OCI-LY7 (cell line): ENCODE measurements at regions not wholly inside any gene's neighbourhood (a gene's known extent, or its start where the extent isn't known, plus 50 kb on each side); places are given as distances from the start of the nearest gene placed in this dataset.

Experiments used
- EZH2phosphoT487 ChIP-seq: fragments of 200-600 bp; sonication (generic); IDR thresholded peaks from 2 replicates; pipeline ENCODE4 v1.6.1; 2018; ENCODE audit warnings: low read depth, borderline replicate concordance, mild to moderate bottlenecking, mixed run types, antibody characterized with exemption, low read length, moderate library complexity, mixed read lengths
- TF ChIP-seq, protein P1 (sequence below): fragments of 200-600 bp; sonication (generic); conservative IDR thresholded peaks from 2 replicates; pipeline ENCODE4 v1.5.1; 2014; ENCODE audit warnings: mild to moderate bottlenecking, antibody characterized with exemption, low read length, moderate library complexity, mixed read lengths

DNA sequence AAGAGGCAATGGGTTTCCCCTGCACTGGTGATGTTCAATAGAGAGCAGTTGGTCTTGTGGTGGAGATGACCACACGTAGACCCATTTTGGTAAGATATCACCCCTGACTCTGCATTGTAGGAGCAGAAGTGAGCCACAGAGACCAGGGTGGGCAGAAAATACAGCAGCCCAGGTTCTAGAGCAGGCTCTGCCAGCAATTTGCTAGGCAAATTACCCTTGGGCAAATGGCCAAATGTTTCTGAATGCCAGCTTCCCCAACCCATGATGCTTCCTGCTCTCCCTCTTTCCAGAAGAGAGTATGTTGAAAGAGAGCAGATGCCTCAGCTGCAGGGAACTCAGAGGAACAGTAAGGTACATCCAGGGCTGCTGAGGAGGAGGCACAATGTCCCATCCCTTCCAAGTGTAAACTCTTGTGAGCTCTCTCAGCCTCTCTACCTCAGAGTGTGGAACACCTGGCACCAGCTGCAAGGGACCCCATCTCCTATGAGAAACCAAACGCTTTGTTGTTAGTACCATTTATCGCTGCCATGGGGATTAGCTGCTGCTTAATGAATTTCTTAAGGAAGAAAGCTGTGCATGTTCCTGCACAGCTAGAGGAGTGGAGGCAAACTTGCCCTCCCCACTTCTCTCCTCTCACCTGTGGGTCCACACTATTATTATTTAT lies 317.5 kb upstream of the MOCS1 start:
- TF ChIP-seq, protein P1, sequence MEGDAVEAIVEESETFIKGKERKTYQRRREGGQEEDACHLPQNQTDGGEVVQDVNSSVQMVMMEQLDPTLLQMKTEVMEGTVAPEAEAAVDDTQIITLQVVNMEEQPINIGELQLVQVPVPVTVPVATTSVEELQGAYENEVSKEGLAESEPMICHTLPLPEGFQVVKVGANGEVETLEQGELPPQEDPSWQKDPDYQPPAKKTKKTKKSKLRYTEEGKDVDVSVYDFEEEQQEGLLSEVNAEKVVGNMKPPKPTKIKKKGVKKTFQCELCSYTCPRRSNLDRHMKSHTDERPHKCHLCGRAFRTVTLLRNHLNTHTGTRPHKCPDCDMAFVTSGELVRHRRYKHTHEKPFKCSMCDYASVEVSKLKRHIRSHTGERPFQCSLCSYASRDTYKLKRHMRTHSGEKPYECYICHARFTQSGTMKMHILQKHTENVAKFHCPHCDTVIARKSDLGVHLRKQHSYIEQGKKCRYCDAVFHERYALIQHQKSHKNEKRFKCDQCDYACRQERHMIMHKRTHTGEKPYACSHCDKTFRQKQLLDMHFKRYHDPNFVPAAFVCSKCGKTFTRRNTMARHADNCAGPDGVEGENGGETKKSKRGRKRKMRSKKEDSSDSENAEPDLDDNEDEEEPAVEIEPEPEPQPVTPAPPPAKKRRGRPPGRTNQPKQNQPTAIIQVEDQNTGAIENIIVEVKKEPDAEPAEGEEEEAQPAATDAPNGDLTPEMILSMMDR = no peak
- TF ChIP-seq EZH2phosphoT487 = no peak
